ENCODE measurements at regions not wholly inside any gene's neighbourhood (a gene's known extent, or its start where the extent isn't known, plus 50 kb on each side); places are given as distances from the start of the nearest gene placed in this dataset.

GRCh38 chrX:150035531-150035930, 97.2 kb upstream of the EOLA2 start:
- no peak for TF ChIP-seq EP300 (IDR thresholded peaks at IDR 0.05)
- TF ChIP-seq POLR2AphosphoS5 (IDR thresholded peaks at IDR 0.05): no peak
- no peak for TF ChIP-seq CTCF (IDR thresholded peaks at IDR 0.05)
